CD4-positive, alpha-beta T cell treated with Interleukin-4 for 1 hour (primary cell): ENCODE measurements at regions not wholly inside any gene's neighbourhood (a gene's known extent, or its start where the extent isn't known, plus 50 kb on each side); places are given as distances from the start of the nearest gene placed in this dataset.
"Not testable (repeated sequence)": the region's sequence is repeated elsewhere in the genome, so short reads cannot be mapped to it uniquely, and the experiment has no call there.

Experiments
- DNase-seq, 2 donors: peaks; one replicate each; pipeline ENCODE4 v3.0.0-alpha.2; 2020 to 2022

DNA sequence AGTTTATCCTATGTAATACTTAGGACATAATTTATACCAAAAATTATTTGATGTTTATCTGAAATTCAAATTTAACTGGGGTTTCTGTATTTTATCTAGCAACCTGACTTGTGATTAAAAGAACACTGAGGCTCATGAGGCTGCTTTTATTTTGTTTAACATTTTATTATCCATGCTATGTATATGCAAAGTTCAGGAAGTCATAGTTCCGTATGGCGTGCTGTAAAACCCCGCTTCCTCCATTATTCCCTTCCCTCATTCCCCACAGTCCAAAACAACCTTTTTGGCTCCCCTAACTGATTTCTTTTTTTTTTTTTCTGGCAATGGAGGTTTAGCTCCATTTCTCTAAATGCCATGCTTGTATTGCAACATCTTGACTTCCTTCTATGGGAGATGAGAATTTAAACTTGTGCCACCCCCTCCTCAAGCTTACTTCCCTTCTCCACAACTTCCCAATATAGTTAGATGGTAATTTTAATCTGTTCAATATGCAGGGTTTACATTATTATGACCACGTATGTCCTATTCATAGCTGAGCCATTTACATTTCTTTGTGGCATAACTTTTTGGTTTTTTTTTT, 138.0 kb upstream of the DNAH14 start:
- DNase-seq = no peak

- DNase-seq = no peak
Measured at GRCh38 chr1:224795591-224795990, 133.9 kb upstream of the DNAH14 start.

- DNase-seq = no peak
Measured at GRCh38 chr1:224799083-224799482, 130.4 kb upstream of the DNAH14 start.

DNA sequence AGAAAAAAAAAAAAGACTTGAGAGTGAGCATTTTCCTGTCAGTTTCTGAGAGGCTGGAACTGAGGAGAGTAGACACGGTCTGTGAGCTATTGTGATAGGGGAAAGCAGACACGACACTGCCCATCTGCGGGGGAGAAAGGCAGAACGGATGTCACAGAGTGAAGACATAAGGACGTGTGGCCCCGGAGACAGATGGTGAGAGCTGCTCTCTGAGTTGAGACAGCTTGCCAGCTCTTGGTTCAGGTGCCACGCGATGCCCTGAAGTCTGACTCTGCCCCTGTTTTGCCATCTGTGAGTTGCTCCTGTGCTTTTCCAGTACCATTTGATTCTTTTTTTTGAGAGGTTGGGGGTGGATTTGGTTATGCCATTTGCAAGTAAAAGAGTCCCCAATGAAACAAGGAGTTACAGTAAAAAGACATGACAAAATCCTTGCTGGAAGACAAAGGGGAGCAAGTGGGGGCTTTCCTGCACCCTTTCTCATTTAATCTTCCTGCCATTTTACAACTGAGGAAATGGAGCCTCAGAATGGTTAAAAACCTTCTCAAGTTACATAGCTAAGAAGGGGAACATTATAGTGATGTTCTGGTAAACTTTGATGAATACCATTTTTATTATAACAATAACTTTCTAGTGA, 128.9 kb upstream of the DNAH14 start:
- no peak for DNase-seq

DNA sequence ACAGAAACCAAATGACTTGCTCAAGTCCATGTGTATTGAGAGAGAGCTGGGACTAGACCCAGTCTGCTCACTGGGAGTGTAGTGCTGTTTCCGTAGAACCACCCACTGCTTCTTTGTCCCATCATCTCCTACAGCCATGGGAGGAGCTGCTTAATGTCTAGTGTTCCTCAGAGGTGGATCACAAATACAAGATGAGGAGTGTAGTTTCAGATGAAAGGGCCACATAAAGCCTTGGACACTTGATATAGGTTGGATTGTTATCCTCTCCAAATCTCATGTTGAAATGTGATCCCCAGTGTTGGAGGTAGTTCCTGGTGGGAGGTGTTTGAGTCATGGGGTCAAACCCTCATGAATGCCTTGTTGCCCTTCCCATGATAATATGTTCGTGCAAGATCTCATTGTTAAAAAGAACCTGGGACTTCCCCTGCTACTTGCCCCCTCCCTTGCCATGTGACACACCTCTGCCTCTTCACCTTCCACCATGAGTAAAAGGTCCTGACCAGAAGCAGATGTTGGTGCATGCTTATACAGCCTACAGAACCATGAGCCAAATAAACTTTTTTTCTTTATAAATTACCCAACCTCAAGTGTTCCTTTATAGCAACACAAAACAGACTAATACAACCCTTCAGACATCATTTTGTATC, 127.5 kb upstream of the DNAH14 start:
- no peak for DNase-seq

- no peak for DNase-seq
Measured at GRCh38 chr1:224802617-224803016, 126.9 kb upstream of the DNAH14 start.

DNA sequence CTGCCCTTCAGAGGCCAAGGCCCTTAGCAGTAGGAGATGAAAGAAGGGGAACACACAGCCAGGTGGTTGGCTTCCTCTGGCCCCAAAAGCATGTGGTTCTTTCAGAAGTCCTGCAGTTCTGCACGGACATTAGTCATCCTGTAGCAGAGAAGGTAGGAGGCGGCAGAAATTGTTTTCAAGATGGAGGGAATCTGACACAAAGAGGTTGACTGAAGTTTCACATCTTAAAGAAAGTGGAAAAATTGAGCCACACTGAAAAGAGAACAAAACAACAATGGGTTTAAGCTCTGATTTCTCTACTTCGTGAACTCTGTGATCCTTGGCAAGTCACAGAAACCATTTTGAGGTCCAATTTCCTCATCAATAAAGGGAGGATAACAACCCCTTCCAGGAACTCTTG, 125.3 kb upstream of the DNAH14 start:
- DNase-seq = no peak

DNA sequence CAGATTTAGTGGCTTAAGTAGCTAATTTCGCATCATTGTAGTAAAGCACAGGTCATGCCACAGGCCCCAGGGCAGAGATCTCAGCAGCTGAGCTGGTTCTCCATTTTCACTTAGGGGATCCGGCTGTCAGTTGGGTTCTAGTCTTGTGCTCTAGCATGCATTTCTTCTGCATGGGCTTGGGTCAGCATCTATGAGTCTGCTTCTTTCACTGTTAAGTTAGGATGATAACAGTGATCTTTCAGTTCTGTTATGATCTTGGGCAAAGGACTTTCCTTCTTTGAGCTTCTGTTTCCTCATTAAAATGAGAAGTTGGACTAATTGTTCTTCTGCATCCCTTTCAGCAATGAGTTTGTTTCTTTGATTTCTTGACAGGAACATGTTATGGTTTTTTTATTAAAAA, 123.6 kb upstream of the DNAH14 start:
- no peak for DNase-seq

- DNase-seq = no peak
Measured at GRCh38 chr1:224809137-224809536, 120.3 kb upstream of the DNAH14 start.

GRCh38 chr1:224809613-224810012, 119.9 kb upstream of the DNAH14 start:
- DNase-seq = no peak

GRCh38 chr1:224811564-224811963, 117.9 kb upstream of the DNAH14 start:
- DNase-seq = no peak

GRCh38 chr1:224815647-224816046, 113.8 kb upstream of the DNAH14 start:
- DNase-seq = no peak

DNA sequence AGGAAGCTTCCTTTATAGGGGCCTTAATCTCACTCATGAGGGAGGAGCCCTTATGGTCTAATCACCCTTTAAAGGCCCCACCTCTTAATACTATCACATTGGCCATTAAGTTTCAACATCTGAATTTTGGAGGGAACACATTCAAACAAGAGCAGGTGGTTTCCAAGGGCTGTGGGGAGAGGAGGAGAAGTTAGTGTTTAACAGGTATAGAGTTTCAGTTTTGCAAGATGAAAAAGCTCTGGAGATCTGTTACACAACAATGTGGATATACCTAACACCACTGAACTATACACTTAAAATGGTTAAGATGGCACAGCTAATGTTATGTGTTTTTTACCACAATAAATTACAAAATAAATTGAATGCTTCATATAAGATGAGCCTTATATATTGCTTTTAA, 113.4 kb upstream of the DNAH14 start:
- DNase-seq = no peak

- no peak for DNase-seq
Measured at GRCh38 chr1:224817382-224817781, 112.1 kb upstream of the DNAH14 start.

DNA sequence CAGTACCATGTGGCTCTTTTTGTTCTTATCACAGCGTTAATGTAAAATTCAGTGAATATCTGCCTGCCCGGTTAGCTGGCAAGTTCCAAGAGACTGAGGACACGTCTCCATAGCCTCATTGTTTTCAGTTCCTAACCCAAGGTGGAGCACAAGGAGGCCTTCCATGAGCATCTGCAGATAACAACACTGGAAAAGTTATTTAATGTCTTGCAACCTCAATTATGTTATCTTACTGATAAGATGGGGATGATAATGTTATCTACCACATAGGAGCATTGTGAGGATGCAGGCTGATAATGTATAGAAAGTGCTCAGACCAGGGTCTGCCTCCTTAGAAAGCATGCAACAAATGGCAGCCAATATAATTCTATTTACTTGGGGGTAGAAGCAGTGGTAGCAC, 109.6 kb upstream of the DNAH14 start:
- no peak for DNase-seq

GRCh38 chr1:224820341-224820740, 109.1 kb upstream of the DNAH14 start:
- no peak for DNase-seq

GRCh38 chr1:224821751-224822150, 107.7 kb upstream of the DNAH14 start:
- DNase-seq = not testable (repeated sequence)

DNA sequence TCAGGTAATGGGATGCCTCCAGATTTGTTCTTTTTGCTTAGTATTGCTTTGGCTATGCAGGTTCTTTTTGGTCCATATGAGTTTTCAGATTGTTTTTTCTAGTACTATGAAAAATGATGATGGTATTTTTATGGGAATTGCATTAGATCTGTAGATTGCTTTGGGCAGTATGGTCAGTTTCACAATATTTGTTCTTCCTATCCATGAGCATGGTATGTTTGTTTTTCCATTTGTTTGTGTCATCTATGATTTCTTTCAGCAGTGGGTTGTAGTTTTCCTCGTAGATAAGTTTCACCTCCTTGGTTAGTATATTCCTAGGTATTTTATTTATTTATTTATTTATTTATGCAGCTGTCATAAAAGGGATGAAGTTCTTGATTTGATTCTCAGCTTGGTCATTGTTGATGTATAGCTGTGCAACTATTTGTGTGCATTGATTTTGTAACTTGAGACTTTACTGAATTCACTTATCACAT, 103.9 kb upstream of the DNAH14 start:
- no peak for DNase-seq

DNA sequence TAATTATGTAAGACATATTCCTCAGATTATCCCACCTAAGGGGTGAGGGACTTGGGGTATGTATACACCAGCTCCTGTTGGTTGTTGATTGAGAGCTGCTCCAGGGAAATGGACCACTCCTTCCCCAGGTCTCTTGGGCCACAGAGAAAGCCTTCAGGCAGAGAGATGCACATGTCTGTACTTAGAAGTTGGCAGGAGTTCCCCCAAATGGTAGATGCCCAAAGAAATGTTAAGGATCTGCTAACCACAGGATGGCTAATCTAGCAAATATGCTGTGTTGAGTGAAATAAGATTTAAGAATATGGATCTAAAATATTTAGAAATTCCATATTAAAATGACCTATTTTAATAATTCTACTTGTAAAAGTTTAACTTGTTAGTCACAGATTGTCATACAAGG, 100.8 kb upstream of the DNAH14 start:
- no peak for DNase-seq

DNA sequence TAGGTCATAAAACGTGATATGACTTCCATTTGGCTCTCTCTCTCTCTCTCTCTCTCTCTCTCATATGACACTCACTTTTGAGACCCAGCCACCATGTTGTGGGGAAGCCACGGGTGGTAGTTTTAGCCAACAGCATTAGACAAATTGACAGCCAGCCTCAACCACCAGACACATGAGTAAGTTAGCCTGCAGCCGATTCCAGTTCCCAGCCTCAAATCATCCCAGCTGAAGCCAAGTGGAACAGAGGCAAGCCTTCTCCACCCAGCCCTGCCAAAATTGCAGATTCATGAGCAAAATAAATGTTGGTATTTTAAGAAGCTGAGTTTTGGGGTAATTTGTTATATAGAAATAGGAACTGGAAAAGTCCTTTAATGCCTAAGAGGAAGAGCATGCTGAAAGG, 98.0 kb upstream of the DNAH14 start:
- DNase-seq = no peak

GRCh38 chr1:224839648-224840300, 89.7 kb upstream of the DNAH14 start:
- not testable (repeated sequence) for DNase-seq

GRCh38 chr1:224841803-224842202, 87.7 kb upstream of the DNAH14 start:
- DNase-seq = not testable (repeated sequence)

GRCh38 chr1:224846119-224846907, 83.2 kb upstream of the DNAH14 start:
- DNase-seq = no peak
